SK-N-SH (cell line): ENCODE measurements at regions not wholly inside any gene's neighbourhood (a gene's known extent, or its start where the extent isn't known, plus 50 kb on each side); places are given as distances from the start of the nearest gene placed in this dataset.

ENCODE experiments used
- CTCF ChIA-PET: fragments of 300-600, 350-600 bp; formaldehyde crosslinking; extraction: SDS; loops from one replicate; lab custom pipeline; 2021; lab: Yijun Ruan, JAX
- POLR2A ChIA-PET: fragments of 350-600 bp; sonication (Branson Sonifier 250); formaldehyde crosslinking; extraction: SDS; loops from one replicate; lab custom pipeline; 2020; ENCODE audit warnings: antibody characterized with exemption, inconsistent platforms; lab: Yijun Ruan, JAX
- DNase-seq: peaks from one replicate; pipeline ENCODE4 v3.0.0; 2012
- H2AFZ ChIP-seq: fragments of 200-600 bp; sonication (generic); 2 replicates; pipeline ENCODE4 v1.8.1; 2016; ENCODE audit warnings: antibody characterized with exemption, mild to moderate bottlenecking, low read depth
- H3F3A ChIP-seq: fragments of 200-600 bp; sonication (generic); replicated peaks from 2 replicates; pipeline ENCODE3; 2016; ENCODE audit warnings: antibody characterized with exemption, mild to moderate bottlenecking; ENCODE audit not compliant: insufficient read depth
- H3K27ac ChIP-seq, 2 experiments: fragments of 200-500 bp in 1 of 2; fragments of 200-600 bp in 1 of 2; sonication (Bioruptor generic) in 1 of 2; sonication (generic), shearing (Covaris generic) in 1 of 2; 2 replicates each; pipeline versions ENCODE4 v1.5.1 to v1.6.1; 2014 to 2016; ENCODE audit warnings: low read depth in 2 of 2, inconsistent platforms in 1 of 2, low read length in 1 of 2, mild to moderate bottlenecking in 1 of 2, mixed read lengths in 1 of 2
- H3K27me3 ChIP-seq: fragments of 200-600 bp; sonication (generic), shearing (Covaris generic); 2 replicates; pipeline ENCODE4 v1.6.1; 2016; ENCODE audit warnings: mixed run types; ENCODE audit not compliant: insufficient read depth
- H3K36me3 ChIP-seq, 2 experiments: fragments of 200-500 bp in 1 of 2; fragments of 200-600 bp in 1 of 2; sonication (Bioruptor generic) in 1 of 2; sonication (generic) in 1 of 2; replicated peaks in 1 of 2; 2 replicates each; pipeline versions ENCODE3 to v1.5.1; 2014 to 2016; ENCODE audit warnings: low read length in 1 of 2, mild to moderate bottlenecking in 1 of 2; ENCODE audit not compliant: insufficient read depth in 2 of 2, control insufficient read depth in 1 of 2
- H3K4me1 ChIP-seq, 2 experiments: fragments of 200-500 bp in 1 of 2; fragments of 200-600 bp in 1 of 2; sonication (Bioruptor generic) in 1 of 2; sonication (generic), shearing (Covaris generic) in 1 of 2; 2 replicates each; pipeline versions ENCODE4 v1.5.1 to v1.6.1; 2014 to 2016; ENCODE audit warnings: low read depth in 1 of 2, low read length in 1 of 2, mixed run types in 1 of 2; ENCODE audit not compliant: insufficient read depth in 2 of 2, control insufficient read depth in 1 of 2
- H3K4me2 ChIP-seq: fragments of 200-600 bp; sonication (generic), shearing (Covaris generic); 2 replicates; pipeline ENCODE4 v1.6.1; 2017; ENCODE audit warnings: mixed run types
- H3K4me3 ChIP-seq, 2 experiments: fragments of 200-500 bp in 1 of 2; fragments of 200-600 bp in 1 of 2; sonication (Bioruptor generic) in 1 of 2; sonication (generic), shearing (Covaris generic) in 1 of 2; 2 replicates each; pipeline versions ENCODE4 v1.5.1 to v1.8.1; 2014 to 2016; ENCODE audit warnings: low read depth in 2 of 2, inconsistent platforms in 1 of 2, low read length in 1 of 2, mild to moderate bottlenecking in 1 of 2, mixed read lengths in 1 of 2, moderate library complexity in 1 of 2
- H3K79me2 ChIP-seq: fragments of 200-600 bp; sonication (generic); 2 replicates; pipeline ENCODE4 v1.8.1; 2017; ENCODE audit warnings: mild to moderate bottlenecking; ENCODE audit not compliant: insufficient read depth
- H3K9ac ChIP-seq: fragments of 200-600 bp; sonication (generic); 2 replicates; pipeline ENCODE4 v1.6.1; 2017; ENCODE audit warnings: mixed run types
- H3K9me2 ChIP-seq: fragments of 200-600 bp; sonication (generic); 2 replicates; pipeline ENCODE4 v1.6.1; 2017; ENCODE audit warnings: mixed run types
- H3K9me3 ChIP-seq: fragments of 200-600 bp; sonication (generic); 2 replicates; pipeline ENCODE4 v1.6.1; 2017; ENCODE audit warnings: mixed run types, mild to moderate bottlenecking, moderate library complexity
- H4K20me1 ChIP-seq: fragments of 200-600 bp; sonication (generic); 2 replicates; pipeline ENCODE4 v1.6.1; 2017; ENCODE audit warnings: mild to moderate bottlenecking, mixed run types; ENCODE audit not compliant: insufficient read depth
- CHD2 ChIP-seq: fragments of 150-350 bp; IDR thresholded peaks from 2 replicates; pipeline ENCODE4 v1.6.1; 2018; ENCODE audit warnings: low read length; ENCODE audit not compliant: partially characterized antibody
- ELF1 ChIP-seq: IDR thresholded peaks from 2 replicates; pipeline ENCODE4 v1.4.0; 2012
- FOSL2 ChIP-seq: IDR thresholded peaks from 2 replicates; pipeline ENCODE4 v1.4.0; 2012; ENCODE audit warnings: low read depth, mild to moderate bottlenecking, moderate library complexity, borderline replicate concordance
- GABPA ChIP-seq: IDR thresholded peaks from 2 replicates; pipeline ENCODE4 v1.4.0; 2012; ENCODE audit warnings: low read depth, mild to moderate bottlenecking
- GATA2 ChIP-seq: sonication (generic); formaldehyde crosslinking; IDR thresholded peaks from 2 replicates; pipeline ENCODE4 v1.5.0; 2020; ENCODE audit warnings: mild to moderate bottlenecking, missing genetic modification reagents
- JUND ChIP-seq: IDR thresholded peaks from 2 replicates; pipeline ENCODE4 v1.4.0; 2012
- MXI1 ChIP-seq: IDR thresholded peaks from 2 replicates; pipeline ENCODE4 v1.6.1; 2012; ENCODE audit warnings: mild to moderate bottlenecking, low read depth, low read length, improper control_type of control experiment
- NRF1 ChIP-seq: IDR thresholded peaks from 2 replicates; pipeline ENCODE4 v1.6.1; 2012; ENCODE audit warnings: low read depth, mild to moderate bottlenecking, low read length
- POLR2AphosphoS5 ChIP-seq: IDR thresholded peaks from 2 replicates; pipeline ENCODE4 v1.6.1; 2012; ENCODE audit warnings: low read depth, low read length
- RCOR1 ChIP-seq: fragments of 150-350 bp; IDR thresholded peaks from 2 replicates; pipeline ENCODE4 v1.6.1; 2017; ENCODE audit warnings: antibody characterized with exemption, low read length
- RFX5 ChIP-seq: IDR thresholded peaks from 2 replicates; pipeline ENCODE4 v1.6.1; 2012; ENCODE audit warnings: mild to moderate bottlenecking, improper control_type of control experiment, low read length
- SIN3A ChIP-seq: IDR thresholded peaks from 2 replicates; pipeline ENCODE4 v1.6.1; 2012; ENCODE audit warnings: low read depth, mild to moderate bottlenecking, low read length, moderate library complexity, borderline replicate concordance
- SMC3 ChIP-seq: IDR thresholded peaks from 2 replicates; pipeline ENCODE4 v1.6.1; 2012; ENCODE audit warnings: low read depth, low read length, improper control_type of control experiment
- TAF1 ChIP-seq: IDR thresholded peaks from 2 replicates; pipeline ENCODE4 v1.6.1; 2012; ENCODE audit warnings: low read depth, mild to moderate bottlenecking, low read length, moderate library complexity, borderline replicate concordance
- TCF12 ChIP-seq: IDR thresholded peaks from 2 replicates; pipeline ENCODE4 v1.4.0; 2012
- TEAD4 ChIP-seq: IDR thresholded peaks from 2 replicates; pipeline ENCODE4 v1.4.0; 2012; ENCODE audit warnings: mild to moderate bottlenecking, borderline replicate concordance; ENCODE audit not compliant: insufficient read depth
- USF2 ChIP-seq: fragments of 150-350 bp; IDR thresholded peaks from 2 replicates; pipeline ENCODE4 v1.6.1; 2017; ENCODE audit warnings: antibody characterized with exemption, low read length, low read depth, borderline replicate concordance
- ZBTB33 ChIP-seq: IDR thresholded peaks from 2 replicates; pipeline ENCODE4 v1.4.0; 2012; ENCODE audit warnings: low read depth, borderline replicate concordance
- WGBS: methylation state at CpG from one replicate; pipeline ENCODE4 v1.1.6; 2017; ENCODE audit warnings: low lambda C conversion rate; 5-methylcytosine and 5-hydroxymethylcytosine counted together
- TF ChIP-seq, protein P1 (sequence below): fragments of 200-600 bp; sonication (generic); IDR thresholded peaks from 2 replicates; pipeline ENCODE4 v1.6.1; 2017; ENCODE audit warnings: antibody characterized with exemption, mild to moderate bottlenecking, moderate library complexity

- H3F3A ChIP-seq, result no peaks in the 10 kb centered on the region
- no peak overlapping the region for H3K9ac ChIP-seq
- H4K20me1 ChIP-seq, result no peaks in the 10 kb centered on the region
- H3K36me3 ChIP-seq, result no peaks in the 10 kb centered on the region
- no peaks in the 10 kb centered on the region for H3K4me1 ChIP-seq
- H3K9me2 ChIP-seq, result no peaks in the 10 kb centered on the region
- DNase-seq, result no peak
- H3K27ac ChIP-seq, result no peak overlapping the region
- no peak overlapping the region; the same call in 1 of the 2 replicates for H2AFZ ChIP-seq
- peaks cover under 1% of the 10 kb centered on the region; the same call in 1 of the 2 replicates for H3K27me3 ChIP-seq
- 43% methylated on average over 4 of the region's 4 CpGs for WGBS
- no peaks in the 10 kb centered on the region for H3K79me2 ChIP-seq
- POLR2A ChIA-PET, result no interaction called here
- H3K9me3 ChIP-seq, result no peaks in the 10 kb centered on the region
- TF ChIP-seq MXI1 (no peak), ZBTB33 (no peak), TEAD4 (no peak), GABPA (no peak), ELF1 (no peak), NRF1 (no peak), FOSL2 (no peak), SMC3 (no peak), CHD2 (no peak), JUND (no peak), RCOR1 (no peak), SIN3A (no peak), TCF12 (no peak), POLR2AphosphoS5 (no peak), USF2 (no peak), TAF1 (no peak), GATA2 (CRISPR knock-in tag) (no peak), RFX5 (no peak)
- TF ChIP-seq, protein P1, sequence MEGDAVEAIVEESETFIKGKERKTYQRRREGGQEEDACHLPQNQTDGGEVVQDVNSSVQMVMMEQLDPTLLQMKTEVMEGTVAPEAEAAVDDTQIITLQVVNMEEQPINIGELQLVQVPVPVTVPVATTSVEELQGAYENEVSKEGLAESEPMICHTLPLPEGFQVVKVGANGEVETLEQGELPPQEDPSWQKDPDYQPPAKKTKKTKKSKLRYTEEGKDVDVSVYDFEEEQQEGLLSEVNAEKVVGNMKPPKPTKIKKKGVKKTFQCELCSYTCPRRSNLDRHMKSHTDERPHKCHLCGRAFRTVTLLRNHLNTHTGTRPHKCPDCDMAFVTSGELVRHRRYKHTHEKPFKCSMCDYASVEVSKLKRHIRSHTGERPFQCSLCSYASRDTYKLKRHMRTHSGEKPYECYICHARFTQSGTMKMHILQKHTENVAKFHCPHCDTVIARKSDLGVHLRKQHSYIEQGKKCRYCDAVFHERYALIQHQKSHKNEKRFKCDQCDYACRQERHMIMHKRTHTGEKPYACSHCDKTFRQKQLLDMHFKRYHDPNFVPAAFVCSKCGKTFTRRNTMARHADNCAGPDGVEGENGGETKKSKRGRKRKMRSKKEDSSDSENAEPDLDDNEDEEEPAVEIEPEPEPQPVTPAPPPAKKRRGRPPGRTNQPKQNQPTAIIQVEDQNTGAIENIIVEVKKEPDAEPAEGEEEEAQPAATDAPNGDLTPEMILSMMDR, result no peak
- TF ChIP-seq, all 33 proteins: peak for 0
- no peak overlapping the region for H3K4me3 ChIP-seq
- no peak overlapping the region for H3K4me2 ChIP-seq
- CTCF ChIA-PET, result interaction anchor here (1.0 to 1.1 kb wide), 2 partner anchors 17 to 57 kb away, joined by 3 read pairs; no protein-coding TSS in a partner anchor
Measured at GRCh38 chr2:19772981-19773380, 128.8 kb downstream of the TTC32 start.
